ENCODE measurements at regions not wholly inside any gene's neighbourhood (a gene's known extent, or its start where the extent isn't known, plus 50 kb on each side); places are given as distances from the start of the nearest gene placed in this dataset.

DNA sequence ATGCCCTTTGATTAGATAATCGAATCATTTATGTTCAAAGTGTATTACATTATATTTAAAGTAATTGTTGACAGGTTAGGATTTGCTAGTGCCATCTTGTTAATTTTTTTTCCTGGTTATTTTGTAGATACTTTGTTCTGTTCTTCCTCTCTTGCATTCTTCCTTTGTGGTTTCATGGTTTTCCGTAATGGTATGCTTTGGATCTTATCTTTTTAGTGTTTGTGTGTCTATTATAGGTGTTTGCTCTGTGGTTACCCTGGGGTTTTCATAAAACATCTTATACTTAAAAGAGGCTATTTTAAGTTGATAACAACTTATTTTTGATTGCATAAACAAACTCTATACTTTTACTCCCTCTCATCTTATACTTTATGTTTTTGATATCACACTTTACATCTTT, 108.2 kb upstream of the SRD5A3 start:
- DNase-seq (ENCODE audit: low read depth, low spot score) (no peak), FAIRE-seq (no peak)
- Histone ChIP-seq H4K20me1 (replicated peaks; ENCODE audit: control insufficient read depth, extremely low read depth, insufficient read depth, low read length) (no peaks in the 10 kb centered on the region), H3K36me3 (ENCODE audit: control insufficient read depth in 2 of 2, extremely low read depth in 1 of 2, insufficient read depth in 2 of 2, low read length in 2 of 2) (no peaks in the 10 kb centered on the region), H3K9me3 (replicated peaks; ENCODE audit: control insufficient read depth, insufficient read depth, low read length) (no peaks in the 10 kb centered on the region), H3K27ac (ENCODE audit: insufficient read depth, low read depth, low read length) (no peak overlapping the region), H2AFZ (ENCODE audit: low read depth, low read length) (no peak overlapping the region), H3K27me3 (ENCODE audit: control insufficient read depth in 2 of 2, insufficient read depth in 2 of 2, low read length in 2 of 2) (no peaks in the 10 kb centered on the region), H3K79me2 (ENCODE audit: control insufficient read depth, insufficient read depth, low read length) (no peaks in the 10 kb centered on the region), H3K4me1 (ENCODE audit: control insufficient read depth, extremely low read depth, insufficient read depth, low read length) (no peaks in the 10 kb centered on the region), H3K9me1 (replicated peaks; ENCODE audit: control insufficient read depth, extremely low read depth, insufficient read depth, low read length) (no peaks in the 10 kb centered on the region), H3K4me2 (ENCODE audit: insufficient read depth, low read length) (no peak overlapping the region), H3K4me3 (replicated peaks in 1 of 3; ENCODE audit: insufficient read depth in 1 of 3, low read depth in 1 of 3, low read length in 3 of 3) (no peak overlapping the region), H3K9ac (replicated peaks; ENCODE audit: extremely low read depth, insufficient read depth, low read length) (no peak overlapping the region)
- intact Hi-C loops (cut with micrococcal nuclease) (loop anchor here (2.0 kb wide), 1 partner anchor 17 kb away; no protein-coding TSS in a partner anchor), dilution Hi-C loops (cut with MboI; ENCODE audit: extremely low pct_ligation_motif_present, low sequenced_read_pairs) (no loop called here)
- POLR2A ChIA-PET, result no interaction called here
- no TSS peak for BruUV-seq (replicated peaks)
- TF ChIP-seq FOS (IDR thresholded peaks at IDR 0.05; ENCODE audit: borderline replicate concordance, insufficient read depth, low read length), result no peak
- no peak for TF ChIP-seq GATA2 (IDR thresholded peaks at IDR 0.05; ENCODE audit: insufficient read depth, insufficient read length, low read depth, low read length)
- TF ChIP-seq POLR2AphosphoS5 (IDR thresholded peaks at IDR 0.05; ENCODE audit: insufficient read depth, low read depth, low read length), result no peak
- TF ChIP-seq EZH2 (IDR thresholded peaks at IDR 0.05; ENCODE audit: borderline replicate concordance, low read depth, low read length, severe bottlenecking), result no peak
- no peak for TF ChIP-seq CTCF (IDR thresholded peaks at IDR 0.05; ENCODE audit: extremely low read depth in 1 of 2, insufficient read depth in 1 of 2, low read depth in 1 of 2, low read length in 2 of 2)
- TF ChIP-seq POLR2A (IDR thresholded peaks at IDR 0.05; ENCODE audit: low read depth, low read length), result no peak
- TF ChIP-seq JUN (IDR thresholded peaks at IDR 0.05; ENCODE audit: borderline replicate concordance, insufficient read depth, insufficient read length, low read depth), result no peak
- no peak for TF ChIP-seq MYC (IDR thresholded peaks at IDR 0.05; ENCODE audit: low read depth, low read length)
- no peak for TF ChIP-seq MAX (IDR thresholded peaks at IDR 0.05; ENCODE audit: insufficient read depth, insufficient read length)
- CTCF ChIA-PET, result no interaction called here

Measured in endothelial cell of umbilical vein (primary cell).